K562 (cell line): ENCODE measurements at regions not wholly inside any gene's neighbourhood (a gene's known extent, or its start where the extent isn't known, plus 50 kb on each side); places are given as distances from the start of the nearest gene placed in this dataset.

Experiments
- BMI1 ChIP-seq: fragments of 150-350 bp; IDR thresholded peaks from 2 replicates; pipeline ENCODE4 v1.6.1; 2014; ENCODE audit warnings: low read length
- CXXC5 ChIP-seq: fragments of 250-450 bp; sonication (Bioruptor Pico); IDR thresholded peaks from 2 replicates; pipeline ENCODE4 v1.8.0; 2022; ENCODE audit warnings: inconsistent platforms, mild to moderate bottlenecking, moderate library complexity
- EP300 ChIP-seq: IDR thresholded peaks from 2 replicates; pipeline ENCODE4 v1.6.1; 2012; ENCODE audit warnings: low read length, improper control_type of control experiment
- FOXP4 ChIP-seq: sonication (generic); formaldehyde crosslinking; IDR thresholded peaks from 2 replicates; pipeline ENCODE4 v1.8.0; 2022; ENCODE audit warnings: mild to moderate bottlenecking, missing genetic modification reagents, borderline replicate concordance
- L3MBTL2 ChIP-seq: fragments of 450-650 bp; IDR thresholded peaks from 2 replicates; pipeline ENCODE4 v1.6.1; 2016; ENCODE audit warnings: mild to moderate bottlenecking, moderate library complexity
- LEF1 ChIP-seq: fragments of 450-650 bp; IDR thresholded peaks from 2 replicates; pipeline ENCODE4 v1.6.1; 2016; ENCODE audit warnings: mild to moderate bottlenecking
- MAZ ChIP-seq, 2 experiments: fragments of 450-650 bp in 1 of 2; sonication (generic) in 1 of 2; formaldehyde crosslinking; IDR thresholded peaks in 1 of 2; conservative IDR thresholded peaks in 1 of 2; 2 replicates each; pipeline versions ENCODE4 v1.4.0 to v1.5.0; 2020; ENCODE audit warnings: mild to moderate bottlenecking in 1 of 2, missing genetic modification reagents in 1 of 2
- MTA2 ChIP-seq: fragments of 450-650 bp; IDR thresholded peaks from 2 replicates; pipeline ENCODE4 v1.6.1; 2016; ENCODE audit warnings: low read depth
- NEUROD1 ChIP-seq: fragments of 150-350 bp; IDR thresholded peaks from 2 replicates; pipeline ENCODE4 v1.6.1; 2014; ENCODE audit warnings: borderline replicate concordance, low read length, low read depth; ENCODE audit not compliant: partially characterized antibody
- RBFOX2 ChIP-seq: fragments of 200-400 bp; formaldehyde crosslinking; IDR thresholded peaks from 2 replicates; pipeline ENCODE4 v1.6.1; 2017; ENCODE audit warnings: low read depth, mild to moderate bottlenecking, low read length, moderate library complexity
- REST ChIP-seq, 2 experiments: fragments of 450-650 bp; formaldehyde crosslinking in 1 of 2; IDR thresholded peaks; 2 replicates each; pipeline versions ENCODE4 v1.4.0 to v1.6.1; 2014 to 2020; ENCODE audit warnings: mild to moderate bottlenecking in 2 of 2, borderline replicate concordance in 1 of 2, low read depth in 1 of 2
- TCF7L2 ChIP-seq: fragments of 150-350 bp; IDR thresholded peaks from 2 replicates; pipeline ENCODE4 v1.6.1; 2016; ENCODE audit warnings: low read depth, mild to moderate bottlenecking, low read length, moderate library complexity
- TCFL5 ChIP-seq: fragments of 250-450 bp; sonication (Bioruptor Pico); conservative IDR thresholded peaks from 2 replicates; pipeline ENCODE4 v1.6.1; 2021; ENCODE audit warnings: mild to moderate bottlenecking, moderate library complexity, matching md5 sums
- VEZF1 ChIP-seq: fragments of 200-800 bp; sonication (Bioruptor generic); IDR thresholded peaks from 2 replicates; pipeline ENCODE4 v1.6.1; 2017; ENCODE audit warnings: missing genetic modification characterization, missing compliant biosample characterization
- ZBTB7A ChIP-seq: IDR thresholded peaks from 2 replicates; pipeline ENCODE4 v1.6.1; 2011; ENCODE audit warnings: low read depth, mild to moderate bottlenecking, low read length, moderate library complexity, borderline replicate concordance; ENCODE audit not compliant: control insufficient read depth
- ZKSCAN1 ChIP-seq: fragments of 150-350 bp; IDR thresholded peaks from 2 replicates; pipeline ENCODE4 v1.6.1; 2016; ENCODE audit warnings: low read depth, low read length

- TF ChIP-seq NEUROD1: peak; percentile 35
- peak; percentile 6; the same call in 1 of the 2 replicates for TF ChIP-seq EP300
- TF ChIP-seq MAZ (CRISPR knock-in tag; conservative IDR thresholded peaks at IDR 0.05 in 1 of 2, IDR thresholded peaks at IDR 0.05 in 1 of 2): peak; percentile 53 to 66; a peak in 3 of 4 replicates
- TF ChIP-seq ZBTB7A: peak; percentile 91
- no peak for TF ChIP-seq TCFL5 (CRISPR knock-in tag)
- peak; percentile 83 for TF ChIP-seq VEZF1 (CRISPR knock-in tag)
- peak; percentile 19; the same call in 1 of the 2 replicates for TF ChIP-seq MTA2
- no peak for TF ChIP-seq TCF7L2
- peak; percentile 59; the same call in 1 of the 2 replicates for TF ChIP-seq CXXC5 (CRISPR knock-in tag)
- TF ChIP-seq BMI1: no peak
- no peak for TF ChIP-seq REST (IDR thresholded peaks at IDR 0.05; ENCODE audit: borderline replicate concordance)
- TF ChIP-seq REST (CRISPR knock-in tag; IDR thresholded peaks at IDR 0.05; ENCODE audit: low read depth): 0 out of 2 replicates have a peak, but pooled peaks have one; percentile 44
- peak; percentile 72 for TF ChIP-seq RBFOX2
- TF ChIP-seq FOXP4 (CRISPR knock-in tag): no peak
- peak; percentile 75; the same call in 1 of the 2 replicates for TF ChIP-seq L3MBTL2
- 0 out of 2 replicates have a peak, but pooled peaks have one; percentile 7 for TF ChIP-seq ZKSCAN1
- TF ChIP-seq LEF1: peak; percentile 35; the same call in 1 of the 2 replicates
Measured at GRCh38 chr16:85436636-85437165, 176.4 kb upstream of the GSE1 start (continued).
